ENCODE measurements at regions not wholly inside any gene's neighbourhood (a gene's known extent, or its start where the extent isn't known, plus 50 kb on each side); places are given as distances from the start of the nearest gene placed in this dataset.
"Not testable (repeated sequence)": the region's sequence is repeated elsewhere in the genome, so short reads cannot be mapped to it uniquely, and the experiment has no call there.

GRCh38 chr7:76117306-76117991 is 69.5 kb downstream of the MDH2 start:
- not testable (repeated sequence) for DNase-seq

GRCh38 chr7:76118253-76119036 is 70.5 kb downstream of the MDH2 start:
- DNase-seq, result not testable (repeated sequence)

- DNase-seq, result no peak
Observed at GRCh38 chr7:76121044-76121443, 73.1 kb downstream of the MDH2 start.

- peak; percentile 38 to 50 for DNase-seq
Observed at GRCh38 chr7:76122516-76123239, 74.8 kb downstream of the MDH2 start.

- DNase-seq, result no peak
Observed at GRCh38 chr7:76123316-76123715, 75.4 kb downstream of the MDH2 start.

- no peak for DNase-seq
Observed at GRCh38 chr7:76125560-76125959, 76.1 kb upstream of the SRRM3 start.

- DNase-seq, result no peak
Observed at GRCh38 chr7:76126632-76127031, 75.1 kb upstream of the SRRM3 start.

GRCh38 chr7:76129366-76129765 is 72.3 kb upstream of the SRRM3 start:
- DNase-seq, result no peak

GRCh38 chr7:76129836-76130235 is 71.9 kb upstream of the SRRM3 start:
- no peak for DNase-seq

- peak; percentile 26 to 51 for DNase-seq
Observed at GRCh38 chr7:76130661-76131060, 71.0 kb upstream of the SRRM3 start.

- not testable (repeated sequence) for DNase-seq
Observed at GRCh38 chr7:76131887-76132286, 69.8 kb upstream of the SRRM3 start.

- DNase-seq, result peak; percentile 33 to 43
Observed at GRCh38 chr7:76133164-76133775, 68.4 kb upstream of the SRRM3 start.

- DNase-seq, result peak; percentile 36 to 54
Observed at GRCh38 chr7:76133839-76134238, 67.9 kb upstream of the SRRM3 start.

GRCh38 chr7:76135263-76135662 is 66.4 kb upstream of the SRRM3 start:
- DNase-seq, result not testable (repeated sequence)

GRCh38 chr7:76138577-76139313 is 63.0 kb upstream of the SRRM3 start:
- DNase-seq, result not testable (repeated sequence)

GRCh38 chr7:76139670-76140069 is 62.0 kb upstream of the SRRM3 start:
- DNase-seq, result no peak

GRCh38 chr7:76140259-76140658 is 61.4 kb upstream of the SRRM3 start:
- DNase-seq, result not testable (repeated sequence)

- peak; percentile 60 to 69 for DNase-seq
Observed at GRCh38 chr7:76142861-76143260, 58.8 kb upstream of the SRRM3 start.

- not testable (repeated sequence) for DNase-seq
Observed at GRCh38 chr7:76144664-76145270, 56.9 kb upstream of the SRRM3 start.

- DNase-seq, result no peak
Observed at GRCh38 chr7:76146374-76146773, 55.3 kb upstream of the SRRM3 start.

- DNase-seq, result not testable (repeated sequence)
Observed at GRCh38 chr7:76148947-76149346, 52.7 kb upstream of the SRRM3 start.
